ENCODE measurements at regions not wholly inside any gene's neighbourhood (a gene's known extent, or its start where the extent isn't known, plus 50 kb on each side); places are given as distances from the start of the nearest gene placed in this dataset.

- Histone ChIP-seq H3K4me1 (ENCODE audit: control insufficient read depth in 2 of 2, insufficient read depth in 2 of 2, low read length in 2 of 2) (no peaks in the 10 kb centered on the region), H3K4me3 (ENCODE audit: low read length in 2 of 2) (no peak overlapping the region), H3K9me3 (ENCODE audit: control insufficient read depth in 2 of 2, insufficient read depth in 1 of 2, low read length in 1 of 2) (no peaks in the 10 kb centered on the region), H3K27me3 (ENCODE audit: control insufficient read depth in 2 of 2, insufficient read depth in 1 of 2, low read length in 1 of 2) (no peaks in the 10 kb centered on the region), H3K36me3 (ENCODE audit: control insufficient read depth in 2 of 2, insufficient read depth in 2 of 2, low read length in 1 of 2) (no peaks in the 10 kb centered on the region), H3K27ac (ENCODE audit: low read depth in 1 of 2, low read length in 1 of 2) (no peak overlapping the region)
- WGBS: 81% methylated on average over 4 of the region's 4 CpGs
- DNase-seq (ENCODE audit: low read depth in 6 of 9, low spot score in 9 of 9): no peak
These were observed 230.1 kb upstream of the GALNTL6 start for GRCh38 chr4:171582961-171583581.

GRCh38 chr4:171573181-171573580 lies 240.0 kb upstream of the GALNTL6 start:
- Histone ChIP-seq H3K9me3 (ENCODE audit: control insufficient read depth in 2 of 2, insufficient read depth in 1 of 2, low read length in 1 of 2) (peaks cover 0 to 3% of the 10 kb centered on the region in 2 donors), H3K4me3 (ENCODE audit: low read length in 2 of 2) (no peak overlapping the region), H3K4me1 (ENCODE audit: control insufficient read depth in 2 of 2, insufficient read depth in 2 of 2, low read length in 2 of 2) (no peaks in the 10 kb centered on the region), H3K27ac (ENCODE audit: low read depth in 1 of 2, low read length in 1 of 2) (no peak overlapping the region), H3K27me3 (ENCODE audit: control insufficient read depth in 2 of 2, insufficient read depth in 1 of 2, low read length in 1 of 2) (no peaks in the 10 kb centered on the region), H3K36me3 (ENCODE audit: control insufficient read depth in 2 of 2, insufficient read depth in 2 of 2, low read length in 1 of 2) (no peaks in the 10 kb centered on the region)
- 97% methylated on average over 2 of the region's 2 CpGs for WGBS
- DNase-seq (ENCODE audit: low read depth in 6 of 9, low spot score in 9 of 9): no peak

- WGBS: 27% methylated on average over 5 of the region's 5 CpGs
- H3K27me3 ChIP-seq (ENCODE audit: control insufficient read depth in 2 of 2, insufficient read depth in 1 of 2, low read length in 1 of 2): no peaks in the 10 kb centered on the region
- H3K36me3 ChIP-seq (ENCODE audit: control insufficient read depth in 2 of 2, insufficient read depth in 2 of 2, low read length in 1 of 2): no peaks in the 10 kb centered on the region
- H3K4me1 ChIP-seq (ENCODE audit: control insufficient read depth in 2 of 2, insufficient read depth in 2 of 2, low read length in 2 of 2): no peaks in the 10 kb centered on the region
- H3K4me3 ChIP-seq (ENCODE audit: low read length in 2 of 2): no peak overlapping the region
- H3K9me3 ChIP-seq (ENCODE audit: control insufficient read depth in 2 of 2, insufficient read depth in 1 of 2, low read length in 1 of 2): peaks cover 0 to 3% of the 10 kb centered on the region in 2 donors
- no peak overlapping the region for H3K27ac ChIP-seq (ENCODE audit: low read depth in 1 of 2, low read length in 1 of 2)
- DNase-seq (ENCODE audit: low read depth in 6 of 9, low spot score in 9 of 9): no peak
These were observed 247.9 kb upstream of the GALNTL6 start for GRCh38 chr4:171565130-171565788.

DNA sequence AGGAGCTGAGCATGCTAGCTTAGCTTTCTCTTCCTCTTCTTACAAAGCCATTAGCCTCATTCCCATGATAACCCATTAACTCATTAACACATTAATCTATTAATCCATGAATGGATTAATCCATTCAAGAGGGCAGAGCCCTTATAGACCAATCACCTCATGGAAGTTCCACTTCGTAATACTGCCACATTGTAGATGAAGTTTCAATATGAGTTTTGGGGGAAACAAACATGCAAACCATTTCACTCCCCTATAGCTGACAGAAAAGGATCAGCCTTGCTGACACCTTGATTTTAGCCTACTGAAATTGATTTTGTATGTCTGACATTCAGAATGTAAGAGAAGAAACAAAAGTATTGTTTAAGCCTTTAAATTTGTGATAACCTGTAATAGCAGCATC lies 251.8 kb upstream of the GALNTL6 start:
- Histone ChIP-seq H3K36me3 (ENCODE audit: control insufficient read depth in 2 of 2, insufficient read depth in 2 of 2, low read length in 1 of 2) (no peaks in the 10 kb centered on the region), H3K27me3 (ENCODE audit: control insufficient read depth in 2 of 2, insufficient read depth in 1 of 2, low read length in 1 of 2) (no peaks in the 10 kb centered on the region), H3K4me1 (ENCODE audit: control insufficient read depth in 2 of 2, insufficient read depth in 2 of 2, low read length in 2 of 2) (no peaks in the 10 kb centered on the region), H3K9me3 (ENCODE audit: control insufficient read depth in 2 of 2, insufficient read depth in 1 of 2, low read length in 1 of 2) (no peaks in the 10 kb centered on the region), H3K27ac (ENCODE audit: low read depth in 1 of 2, low read length in 1 of 2) (no peak overlapping the region), H3K4me3 (ENCODE audit: low read length in 2 of 2) (no peak overlapping the region)
- 94% methylated on average over 1 of the region's 1 CpG for WGBS
- DNase-seq (ENCODE audit: low read depth in 6 of 9, low spot score in 9 of 9): no peak

GRCh38 chr4:171553961-171554360 lies 259.2 kb upstream of the GALNTL6 start:
- Histone ChIP-seq H3K27me3 (ENCODE audit: control insufficient read depth in 2 of 2, insufficient read depth in 1 of 2, low read length in 1 of 2) (no peaks in the 10 kb centered on the region), H3K36me3 (ENCODE audit: control insufficient read depth in 2 of 2, insufficient read depth in 2 of 2, low read length in 1 of 2) (no peaks in the 10 kb centered on the region), H3K27ac (ENCODE audit: low read depth in 1 of 2, low read length in 1 of 2) (no peak overlapping the region), H3K4me1 (ENCODE audit: control insufficient read depth in 2 of 2, insufficient read depth in 2 of 2, low read length in 2 of 2) (no peaks in the 10 kb centered on the region), H3K4me3 (ENCODE audit: low read length in 2 of 2) (no peak overlapping the region), H3K9me3 (ENCODE audit: control insufficient read depth in 2 of 2, insufficient read depth in 1 of 2, low read length in 1 of 2) (no peaks in the 10 kb centered on the region)
- 97% methylated on average over 5 of the region's 5 CpGs for WGBS
- DNase-seq (ENCODE audit: low read depth in 6 of 9, low spot score in 9 of 9): no peak

- Histone ChIP-seq H3K27ac (ENCODE audit: low read depth in 1 of 2, low read length in 1 of 2) (no peak overlapping the region), H3K4me1 (ENCODE audit: control insufficient read depth in 2 of 2, insufficient read depth in 2 of 2, low read length in 2 of 2) (no peaks in the 10 kb centered on the region), H3K4me3 (ENCODE audit: low read length in 2 of 2) (no peak overlapping the region), H3K27me3 (ENCODE audit: control insufficient read depth in 2 of 2, insufficient read depth in 1 of 2, low read length in 1 of 2) (no peaks in the 10 kb centered on the region), H3K9me3 (ENCODE audit: control insufficient read depth in 2 of 2, insufficient read depth in 1 of 2, low read length in 1 of 2) (no peaks in the 10 kb centered on the region), H3K36me3 (ENCODE audit: control insufficient read depth in 2 of 2, insufficient read depth in 2 of 2, low read length in 1 of 2) (no peaks in the 10 kb centered on the region)
- no peak for DNase-seq (ENCODE audit: low read depth in 6 of 9, low spot score in 9 of 9)
- WGBS: 93% methylated on average over 2 of the region's 2 CpGs
These were observed 270.6 kb upstream of the GALNTL6 start for GRCh38 chr4:171542640-171543039.

GRCh38 chr4:171538601-171539100 lies 274.6 kb upstream of the GALNTL6 start:
- Histone ChIP-seq H3K9me3 (ENCODE audit: control insufficient read depth in 2 of 2, insufficient read depth in 1 of 2, low read length in 1 of 2) (no peaks in the 10 kb centered on the region), H3K36me3 (ENCODE audit: control insufficient read depth in 2 of 2, insufficient read depth in 2 of 2, low read length in 1 of 2) (no peaks in the 10 kb centered on the region), H3K4me1 (ENCODE audit: control insufficient read depth in 2 of 2, insufficient read depth in 2 of 2, low read length in 2 of 2) (no peaks in the 10 kb centered on the region), H3K27ac (ENCODE audit: low read depth in 1 of 2, low read length in 1 of 2) (no peak overlapping the region), H3K4me3 (ENCODE audit: low read length in 2 of 2) (no peak overlapping the region), H3K27me3 (ENCODE audit: control insufficient read depth in 2 of 2, insufficient read depth in 1 of 2, low read length in 1 of 2) (no peaks in the 10 kb centered on the region)
- 88% methylated on average over 1 of the region's 1 CpG for WGBS
- DNase-seq (ENCODE audit: low read depth in 6 of 9, low spot score in 9 of 9): no peak

- DNase-seq (ENCODE audit: low read depth in 6 of 9, low spot score in 9 of 9): no peak
- WGBS: 93% methylated on average over 1 of the region's 1 CpG
- no peaks in the 10 kb centered on the region for H3K36me3 ChIP-seq (ENCODE audit: control insufficient read depth in 2 of 2, insufficient read depth in 2 of 2, low read length in 1 of 2)
- H3K27ac ChIP-seq (ENCODE audit: low read depth in 1 of 2, low read length in 1 of 2): no peak overlapping the region
- H3K4me1 ChIP-seq (ENCODE audit: control insufficient read depth in 2 of 2, insufficient read depth in 2 of 2, low read length in 2 of 2): no peaks in the 10 kb centered on the region
- no peaks in the 10 kb centered on the region for H3K27me3 ChIP-seq (ENCODE audit: control insufficient read depth in 2 of 2, insufficient read depth in 1 of 2, low read length in 1 of 2)
- no peak overlapping the region for H3K4me3 ChIP-seq (ENCODE audit: low read length in 2 of 2)
- H3K9me3 ChIP-seq (ENCODE audit: control insufficient read depth in 2 of 2, insufficient read depth in 1 of 2, low read length in 1 of 2): no peaks in the 10 kb centered on the region
These were observed 278.8 kb upstream of the GALNTL6 start for GRCh38 chr4:171534391-171534790.

- 85% methylated on average over 2 of the region's 2 CpGs for WGBS
- Histone ChIP-seq H3K27me3 (ENCODE audit: control insufficient read depth in 2 of 2, insufficient read depth in 1 of 2, low read length in 1 of 2) (no peaks in the 10 kb centered on the region), H3K4me3 (ENCODE audit: low read length in 2 of 2) (no peak overlapping the region), H3K27ac (ENCODE audit: low read depth in 1 of 2, low read length in 1 of 2) (no peak overlapping the region), H3K4me1 (ENCODE audit: control insufficient read depth in 2 of 2, insufficient read depth in 2 of 2, low read length in 2 of 2) (no peaks in the 10 kb centered on the region), H3K36me3 (ENCODE audit: control insufficient read depth in 2 of 2, insufficient read depth in 2 of 2, low read length in 1 of 2) (no peaks in the 10 kb centered on the region), H3K9me3 (ENCODE audit: control insufficient read depth in 2 of 2, insufficient read depth in 1 of 2, low read length in 1 of 2) (no peaks in the 10 kb centered on the region)
- DNase-seq (ENCODE audit: low read depth in 6 of 9, low spot score in 9 of 9): no peak
These were observed 280.2 kb upstream of the GALNTL6 start for GRCh38 chr4:171532968-171533367.

Data from thymus (tissue), 11 donors.